HL-60 (cell line): ENCODE measurements at regions not wholly inside any gene's neighbourhood (a gene's known extent, or its start where the extent isn't known, plus 50 kb on each side); places are given as distances from the start of the nearest gene placed in this dataset.

ENCODE experiments used
- DNase-seq, 2 experiments: peaks; one replicate each; pipeline ENCODE4 v3.0.0-alpha.2; 2010 to 2020; ENCODE audit warnings: low read depth in 1 of 2, low spot score in 1 of 2
- H3K27ac ChIP-seq: fragments of 250-450 bp; sonication (Bioruptor Pico); replicated peaks from 2 replicates; pipeline ENCODE4 v1.5.1; 2020; ENCODE audit warnings: mild to moderate bottlenecking, moderate library complexity
- H3K27me3 ChIP-seq: fragments of 250-450 bp; sonication (Bioruptor Pico); 2 replicates; pipeline ENCODE4 v1.5.1; 2021; ENCODE audit warnings: mild to moderate bottlenecking, moderate library complexity; ENCODE audit not compliant: insufficient read depth, poor library complexity, severe bottlenecking
- H3K4me3 ChIP-seq: replicated peaks from 2 replicates; pipeline ENCODE4 v1.5.1; 2011; ENCODE audit warnings: mild to moderate bottlenecking, control low read depth, low read length; ENCODE audit not compliant: insufficient read depth
- GABPA ChIP-seq: IDR thresholded peaks from 2 replicates; pipeline ENCODE4 v1.6.1; 2012; ENCODE audit warnings: low read depth
- POLR2AphosphoS5 ChIP-seq: IDR thresholded peaks from 2 replicates; pipeline ENCODE4 v1.6.1; 2012; ENCODE audit warnings: low read depth
- SPI1 ChIP-seq: IDR thresholded peaks from 2 replicates; pipeline ENCODE4 v1.6.1; 2012; ENCODE audit warnings: low read depth, mild to moderate bottlenecking, borderline replicate concordance
- TF ChIP-seq, protein P1 (sequence below): IDR thresholded peaks from one replicate; pipeline ENCODE4 v1.5.1; 2011; ENCODE audit warnings: low read length, control low read depth, inconsistent platforms; ENCODE audit not compliant: insufficient read depth
- TF ChIP-seq, protein P2 (sequence below): IDR thresholded peaks from 2 replicates; pipeline ENCODE4 v1.6.1; 2012; ENCODE audit warnings: low read depth; ENCODE audit not compliant: insufficient replicate concordance

DNA sequence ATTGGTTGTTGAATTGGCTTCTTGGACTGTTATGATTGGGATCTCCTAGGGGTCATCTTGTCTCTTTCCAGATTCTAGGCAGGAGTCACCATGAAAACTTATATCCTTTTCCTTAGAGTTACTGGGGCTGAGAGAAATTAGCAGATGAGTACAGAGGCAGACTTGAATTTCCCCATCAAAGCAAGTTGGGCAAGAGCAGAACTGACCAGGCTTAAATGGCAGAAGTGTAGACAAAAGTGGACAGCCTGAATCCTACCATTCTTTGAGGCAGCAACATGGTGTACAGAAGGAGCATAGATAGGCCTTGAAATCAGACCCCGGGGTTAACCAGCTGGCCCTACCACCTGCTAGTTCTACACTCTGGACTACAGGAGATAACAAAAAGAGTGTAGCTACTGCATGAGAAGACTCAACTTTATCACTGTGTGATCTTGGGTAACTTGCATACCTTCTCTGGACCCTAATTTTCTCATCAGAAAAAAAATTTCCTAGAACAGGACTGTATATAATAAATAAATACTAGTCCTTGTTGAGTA lies 427.4 kb upstream of the CADM1 start:
- TF ChIP-seq, protein P1, sequence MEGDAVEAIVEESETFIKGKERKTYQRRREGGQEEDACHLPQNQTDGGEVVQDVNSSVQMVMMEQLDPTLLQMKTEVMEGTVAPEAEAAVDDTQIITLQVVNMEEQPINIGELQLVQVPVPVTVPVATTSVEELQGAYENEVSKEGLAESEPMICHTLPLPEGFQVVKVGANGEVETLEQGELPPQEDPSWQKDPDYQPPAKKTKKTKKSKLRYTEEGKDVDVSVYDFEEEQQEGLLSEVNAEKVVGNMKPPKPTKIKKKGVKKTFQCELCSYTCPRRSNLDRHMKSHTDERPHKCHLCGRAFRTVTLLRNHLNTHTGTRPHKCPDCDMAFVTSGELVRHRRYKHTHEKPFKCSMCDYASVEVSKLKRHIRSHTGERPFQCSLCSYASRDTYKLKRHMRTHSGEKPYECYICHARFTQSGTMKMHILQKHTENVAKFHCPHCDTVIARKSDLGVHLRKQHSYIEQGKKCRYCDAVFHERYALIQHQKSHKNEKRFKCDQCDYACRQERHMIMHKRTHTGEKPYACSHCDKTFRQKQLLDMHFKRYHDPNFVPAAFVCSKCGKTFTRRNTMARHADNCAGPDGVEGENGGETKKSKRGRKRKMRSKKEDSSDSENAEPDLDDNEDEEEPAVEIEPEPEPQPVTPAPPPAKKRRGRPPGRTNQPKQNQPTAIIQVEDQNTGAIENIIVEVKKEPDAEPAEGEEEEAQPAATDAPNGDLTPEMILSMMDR: no peak
- TF ChIP-seq GABPA: no peak
- TF ChIP-seq, protein P2, sequence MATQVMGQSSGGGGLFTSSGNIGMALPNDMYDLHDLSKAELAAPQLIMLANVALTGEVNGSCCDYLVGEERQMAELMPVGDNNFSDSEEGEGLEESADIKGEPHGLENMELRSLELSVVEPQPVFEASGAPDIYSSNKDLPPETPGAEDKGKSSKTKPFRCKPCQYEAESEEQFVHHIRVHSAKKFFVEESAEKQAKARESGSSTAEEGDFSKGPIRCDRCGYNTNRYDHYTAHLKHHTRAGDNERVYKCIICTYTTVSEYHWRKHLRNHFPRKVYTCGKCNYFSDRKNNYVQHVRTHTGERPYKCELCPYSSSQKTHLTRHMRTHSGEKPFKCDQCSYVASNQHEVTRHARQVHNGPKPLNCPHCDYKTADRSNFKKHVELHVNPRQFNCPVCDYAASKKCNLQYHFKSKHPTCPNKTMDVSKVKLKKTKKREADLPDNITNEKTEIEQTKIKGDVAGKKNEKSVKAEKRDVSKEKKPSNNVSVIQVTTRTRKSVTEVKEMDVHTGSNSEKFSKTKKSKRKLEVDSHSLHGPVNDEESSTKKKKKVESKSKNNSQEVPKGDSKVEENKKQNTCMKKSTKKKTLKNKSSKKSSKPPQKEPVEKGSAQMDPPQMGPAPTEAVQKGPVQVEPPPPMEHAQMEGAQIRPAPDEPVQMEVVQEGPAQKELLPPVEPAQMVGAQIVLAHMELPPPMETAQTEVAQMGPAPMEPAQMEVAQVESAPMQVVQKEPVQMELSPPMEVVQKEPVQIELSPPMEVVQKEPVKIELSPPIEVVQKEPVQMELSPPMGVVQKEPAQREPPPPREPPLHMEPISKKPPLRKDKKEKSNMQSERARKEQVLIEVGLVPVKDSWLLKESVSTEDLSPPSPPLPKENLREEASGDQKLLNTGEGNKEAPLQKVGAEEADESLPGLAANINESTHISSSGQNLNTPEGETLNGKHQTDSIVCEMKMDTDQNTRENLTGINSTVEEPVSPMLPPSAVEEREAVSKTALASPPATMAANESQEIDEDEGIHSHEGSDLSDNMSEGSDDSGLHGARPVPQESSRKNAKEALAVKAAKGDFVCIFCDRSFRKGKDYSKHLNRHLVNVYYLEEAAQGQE: no peak
- TF ChIP-seq SPI1: no peak
- TF ChIP-seq POLR2AphosphoS5: no peak
- DNase-seq: no peak
- H3K27me3 ChIP-seq: no peaks in the 10 kb centered on the region
- H3K4me3 ChIP-seq: no peak overlapping the region
- no peak overlapping the region for H3K27ac ChIP-seq

DNA sequence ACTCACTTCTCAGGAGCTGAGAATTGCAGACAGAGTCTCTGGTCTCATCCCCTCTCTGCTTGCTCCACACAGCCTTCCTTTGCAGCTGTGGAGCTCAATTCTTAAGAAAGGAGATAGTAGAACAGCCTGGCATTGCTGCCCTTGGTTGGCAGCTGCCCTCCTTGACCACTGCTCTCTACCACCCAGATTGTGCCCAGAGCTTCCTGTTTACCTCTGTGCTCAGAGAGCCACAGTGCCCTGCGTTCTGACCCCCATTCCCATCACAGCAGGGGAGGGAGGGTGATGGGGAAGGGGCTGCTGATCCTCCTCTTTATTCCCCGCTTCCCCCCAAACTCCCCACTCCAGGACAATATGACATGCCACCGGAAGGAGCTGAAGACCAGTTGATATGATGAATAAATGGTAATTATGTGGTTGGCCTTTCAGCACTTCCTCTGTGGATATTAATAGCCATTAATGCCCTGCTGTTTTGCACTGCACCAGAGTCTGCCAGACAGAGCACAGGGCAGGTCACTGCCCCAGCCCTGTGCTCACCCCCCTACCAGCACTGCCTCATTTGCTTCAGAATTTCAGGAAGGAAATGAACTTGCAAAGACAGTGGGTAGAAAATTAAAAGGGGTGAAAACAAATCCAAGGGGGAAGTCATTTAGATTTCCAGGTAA lies 426.8 kb upstream of the CADM1 start:
- no peak for TF ChIP-seq POLR2AphosphoS5
- TF ChIP-seq, protein P1: no peak
- TF ChIP-seq SPI1: no peak
- TF ChIP-seq GABPA: no peak
- no peak overlapping the region for H3K4me3 ChIP-seq
- H3K27ac ChIP-seq: no peak overlapping the region
- H3K27me3 ChIP-seq: no peaks in the 10 kb centered on the region
- no peak for DNase-seq

DNA sequence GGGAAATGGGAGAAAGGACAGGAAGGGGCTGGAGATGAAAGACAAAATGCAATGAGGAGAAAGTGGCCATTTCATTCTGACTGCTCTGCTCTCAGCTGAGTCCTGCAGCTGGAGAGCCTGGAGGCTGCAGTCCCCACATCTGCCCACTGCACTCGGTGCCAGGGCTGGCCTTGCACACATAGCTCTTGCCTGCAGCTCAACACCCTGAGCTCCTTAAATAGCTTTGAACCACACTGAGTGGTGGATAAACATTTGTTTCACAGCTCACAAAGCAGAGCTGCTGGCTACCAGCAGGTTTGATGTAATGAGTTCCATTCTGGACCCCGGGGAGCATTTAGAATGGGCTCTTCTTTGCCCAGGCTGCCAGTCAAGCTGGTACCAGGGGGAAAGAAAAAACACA lies 426.1 kb upstream of the CADM1 start:
- TF ChIP-seq, protein P1: no peak
- TF ChIP-seq, protein P2: no peak
- TF ChIP-seq SPI1 (no peak), GABPA (no peak), POLR2AphosphoS5 (no peak)
- Histone ChIP-seq H3K27me3 (no peaks in the 10 kb centered on the region), H3K4me3 (no peak overlapping the region), H3K27ac (no peak overlapping the region)
- no peak for DNase-seq
